HG03460 (cell line): ENCODE measurements at regions not wholly inside any gene's neighbourhood (a gene's known extent, or its start where the extent isn't known, plus 50 kb on each side); places are given as distances from the start of the nearest gene placed in this dataset.
"Not testable (repeated sequence)": the region's sequence is repeated elsewhere in the genome, so short reads cannot be mapped to it uniquely, and the experiment has no call there.

Experiments used
- ATAC-seq: cut with Tn5 transposase; IDR thresholded peaks from one replicate; pipeline ENCODE4 v1.9.1; 2021; ENCODE audit not compliant: unreplicated experiment

DNA sequence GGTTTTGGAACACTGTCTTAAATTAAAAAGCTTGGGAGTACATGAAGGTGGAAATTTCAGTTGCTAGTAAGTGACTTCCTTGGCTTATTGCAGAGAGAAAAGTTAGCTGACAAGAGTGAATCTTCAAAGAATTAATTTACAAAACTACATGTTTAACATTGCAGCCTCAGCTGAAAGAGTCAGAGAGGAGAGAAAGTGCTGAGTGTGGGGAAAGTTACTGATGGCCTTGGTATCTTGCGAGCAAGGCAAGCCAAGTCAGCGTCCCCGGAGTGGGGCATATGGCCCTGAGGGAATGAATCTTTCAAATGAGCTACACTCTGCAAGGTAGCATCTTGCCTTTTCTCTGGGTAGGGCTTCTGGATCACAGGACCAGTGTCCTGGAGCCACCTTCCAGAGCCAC, 131.3 kb downstream of the LPIN1 start:
- no peak for ATAC-seq

DNA sequence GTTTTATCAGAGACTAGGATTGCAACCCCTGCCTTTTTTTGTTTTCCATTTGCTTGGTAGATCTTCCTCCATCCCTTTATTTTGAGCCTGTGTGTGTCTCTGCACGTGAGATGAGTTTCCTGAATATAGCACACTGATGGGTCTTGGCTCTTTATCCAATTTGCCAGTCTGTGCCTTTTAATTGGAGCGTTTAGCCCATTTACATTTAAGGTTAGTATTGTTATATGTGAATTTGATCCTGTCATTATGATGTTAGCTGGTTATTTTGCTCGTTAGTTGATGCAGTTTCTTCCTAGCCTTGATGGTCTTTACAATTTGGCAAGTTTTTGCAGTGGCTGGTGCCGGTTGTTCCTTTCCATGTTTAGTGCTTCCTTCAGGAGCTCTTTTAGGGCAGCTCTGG, 138.8 kb downstream of the LPIN1 start:
- not testable (repeated sequence) for ATAC-seq

DNA sequence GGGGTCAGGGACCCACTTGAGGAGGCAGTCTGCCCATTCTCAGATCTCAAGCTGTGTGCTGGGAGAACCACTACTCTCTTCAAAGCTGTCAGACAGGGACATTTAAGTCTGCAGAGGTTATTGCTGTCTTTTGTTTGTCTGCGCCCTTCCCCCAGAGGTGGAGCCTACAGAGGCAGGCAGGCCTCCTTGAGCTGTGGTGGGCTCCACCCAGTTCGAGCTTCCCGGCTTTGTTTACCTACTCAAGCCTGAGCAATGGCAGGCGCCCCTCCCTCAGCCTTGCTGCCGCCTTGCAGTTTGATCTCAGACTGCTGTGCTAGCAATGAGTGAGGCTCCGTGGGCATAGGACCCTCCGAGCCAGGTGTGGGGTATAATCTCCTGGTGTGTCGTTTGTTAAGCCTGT, 140.5 kb downstream of the LPIN1 start:
- ATAC-seq, result not testable (repeated sequence)

DNA sequence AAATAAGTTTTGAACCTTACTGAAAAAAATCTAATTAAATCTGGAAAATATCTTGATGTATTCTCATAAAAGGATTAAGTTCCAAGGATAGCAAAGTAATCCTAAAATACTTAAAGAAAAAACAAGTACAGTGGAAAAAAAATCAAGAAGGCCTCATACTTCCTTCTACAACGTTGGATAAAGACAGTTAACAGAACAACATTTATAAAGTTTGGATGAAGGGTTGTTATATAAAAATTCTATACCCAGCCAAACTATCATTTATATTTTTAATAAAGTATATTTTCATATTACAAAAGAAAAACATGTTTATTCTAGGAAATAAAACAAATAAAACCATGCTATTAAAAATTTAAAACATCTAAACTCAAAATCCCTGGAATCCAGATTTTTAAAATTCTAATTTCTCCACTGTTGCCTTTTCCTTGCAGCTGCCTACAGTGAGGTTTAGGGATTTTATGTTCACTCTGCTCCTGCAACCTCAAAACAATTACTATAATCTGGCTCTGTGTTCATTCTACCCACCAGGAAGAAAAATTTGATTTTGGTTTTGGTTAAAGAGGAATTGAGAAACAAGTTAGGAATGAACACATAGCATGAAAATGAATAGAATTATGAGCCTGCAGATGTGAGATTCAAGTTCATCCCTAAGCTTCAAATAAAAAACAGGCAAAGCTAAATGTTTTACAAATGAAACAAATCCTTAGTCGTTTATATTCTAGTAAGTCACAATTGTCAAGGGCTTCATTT, 142.8 kb downstream of the LPIN1 start:
- ATAC-seq, result no peak

DNA sequence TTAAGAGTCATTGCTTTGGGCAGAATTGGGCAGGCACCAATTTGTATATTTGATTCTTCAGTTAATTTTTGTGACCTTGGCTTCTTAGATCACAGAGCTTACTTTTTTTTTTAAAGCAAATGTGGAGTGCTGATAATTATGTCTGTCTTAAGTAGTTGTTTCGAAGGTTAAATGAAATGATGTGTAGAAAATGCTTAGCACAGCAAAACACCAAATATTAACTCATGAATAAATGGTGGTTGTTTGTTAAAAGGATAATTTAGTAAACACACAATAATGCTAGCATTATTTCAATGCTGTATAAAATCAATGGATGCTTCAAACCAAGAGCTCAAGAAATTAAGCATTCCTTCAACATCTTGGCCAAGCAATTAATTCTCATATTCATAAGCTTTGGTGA, 143.4 kb downstream of the LPIN1 start:
- ATAC-seq, result no peak

DNA sequence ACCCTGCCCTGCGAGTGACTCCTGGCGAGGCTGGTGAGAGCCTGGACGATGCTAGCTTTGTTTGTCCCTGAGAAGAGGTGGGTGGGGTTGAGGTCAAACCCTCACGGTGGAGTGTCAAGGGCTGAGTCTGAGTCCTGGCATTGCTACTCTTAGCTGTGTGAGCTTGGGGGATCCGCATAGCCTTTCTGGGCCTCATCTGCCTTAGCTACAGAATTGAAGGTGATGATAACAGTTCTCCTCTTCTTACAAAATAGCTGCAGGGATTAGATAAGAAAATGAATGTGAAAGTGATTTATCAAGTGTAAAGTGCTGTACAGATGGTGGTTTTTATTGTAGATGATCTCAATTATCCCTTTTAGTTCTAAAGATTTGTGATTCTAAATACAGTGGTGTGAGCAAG, 144.6 kb downstream of the LPIN1 start:
- ATAC-seq, result no peak

DNA sequence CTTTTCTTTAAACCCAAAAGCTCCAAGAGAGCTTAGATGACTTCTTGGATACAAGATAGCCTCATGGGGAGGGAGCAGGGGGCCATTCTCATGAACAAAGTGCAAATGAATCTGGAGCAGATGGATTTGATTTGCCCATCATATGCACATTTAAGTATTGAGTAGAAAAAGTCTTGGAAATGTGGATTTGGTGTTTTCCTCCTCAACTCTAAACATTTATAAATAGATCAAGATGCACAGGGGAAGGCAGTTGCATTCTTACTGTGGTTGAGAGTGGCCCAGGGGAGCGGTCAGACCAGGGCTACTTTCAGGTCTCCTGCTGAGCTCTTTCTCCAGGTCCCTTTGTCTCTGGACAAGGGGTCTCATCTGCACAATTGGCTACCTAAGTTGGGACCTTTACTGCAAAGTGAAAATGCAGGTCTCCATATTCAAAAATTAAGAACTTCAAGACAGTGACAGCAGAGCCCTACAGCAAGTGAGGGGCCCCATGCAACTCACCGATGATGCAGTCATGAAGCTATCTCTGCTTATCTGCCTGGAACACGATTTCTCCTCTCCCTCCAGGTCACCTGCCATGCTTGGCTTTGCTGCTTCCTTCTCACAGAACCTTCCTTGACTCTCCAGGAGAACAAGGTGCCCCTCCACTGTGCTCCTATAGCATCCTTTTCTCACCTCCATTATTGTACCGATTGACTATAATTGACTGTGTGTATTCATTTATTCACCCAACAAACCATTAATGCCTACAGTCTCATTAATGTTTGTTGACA, 145.4 kb downstream of the LPIN1 start:
- ATAC-seq, result no peak

DNA sequence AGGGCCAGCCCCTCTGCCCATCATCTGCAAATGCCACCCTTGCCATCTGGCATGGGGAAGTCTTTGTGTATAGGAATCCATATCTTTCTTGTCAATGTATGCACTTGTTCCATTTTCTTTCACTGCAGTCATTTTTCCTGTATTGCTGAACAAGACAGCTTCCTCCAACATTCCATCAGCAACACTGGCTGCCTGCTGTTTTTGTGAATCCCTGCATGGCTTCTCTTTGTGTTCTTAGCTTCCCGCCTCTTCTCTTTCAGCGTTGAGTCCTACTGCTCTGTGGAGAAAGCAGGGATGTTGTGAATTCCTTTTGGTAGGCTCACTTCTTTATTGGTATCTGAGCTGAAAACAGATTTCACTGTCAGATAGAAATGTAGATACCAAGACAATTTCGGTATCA, 150.0 kb downstream of the LPIN1 start:
- ATAC-seq, result no peak

DNA sequence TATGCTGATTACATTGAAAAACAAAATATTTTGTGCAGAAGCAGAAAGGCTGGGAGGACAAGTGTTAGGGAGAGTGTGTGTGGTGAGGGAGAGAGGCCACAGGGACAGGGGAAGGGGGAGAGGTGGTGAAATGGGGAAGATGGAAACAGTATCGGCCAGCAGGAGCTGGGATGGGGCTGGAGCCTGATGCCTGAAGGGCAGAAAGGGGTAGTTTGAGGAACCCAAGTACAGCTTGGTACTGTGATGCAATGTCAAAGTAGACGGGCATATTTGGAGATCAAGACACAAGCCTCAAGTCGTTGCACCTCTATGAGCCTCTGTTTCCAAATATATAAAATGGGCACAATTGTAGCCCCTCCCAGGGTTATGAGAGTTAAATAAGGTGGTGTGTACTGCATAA, 152.1 kb downstream of the LPIN1 start:
- no peak for ATAC-seq

DNA sequence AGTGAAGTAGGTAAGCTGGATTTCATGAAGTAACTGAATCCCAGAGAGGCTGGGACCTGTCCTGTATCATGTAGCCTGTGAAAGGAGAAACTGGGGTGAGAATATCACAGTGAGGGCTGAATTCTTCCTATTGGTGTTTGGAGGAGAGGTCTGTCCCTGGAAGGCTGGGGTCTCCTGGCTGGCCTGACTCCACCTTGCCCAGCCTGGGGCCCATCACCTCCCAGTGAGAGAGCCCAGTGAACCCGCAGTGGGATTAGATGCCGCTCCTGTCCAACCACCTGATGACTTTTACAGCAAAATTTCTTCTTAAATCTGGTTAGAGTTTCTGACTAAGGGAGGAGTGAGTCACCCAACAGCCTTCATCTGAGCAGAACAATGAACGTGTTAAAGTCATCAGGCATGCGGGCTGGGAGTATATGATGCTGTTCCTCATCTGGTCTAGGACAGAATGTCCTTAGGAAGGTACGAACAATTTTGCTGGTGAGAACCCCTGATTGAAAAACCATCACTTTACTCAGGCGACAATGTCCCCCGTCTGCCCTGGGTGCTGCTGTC, 152.9 kb downstream of the LPIN1 start:
- ATAC-seq, result no peak

DNA sequence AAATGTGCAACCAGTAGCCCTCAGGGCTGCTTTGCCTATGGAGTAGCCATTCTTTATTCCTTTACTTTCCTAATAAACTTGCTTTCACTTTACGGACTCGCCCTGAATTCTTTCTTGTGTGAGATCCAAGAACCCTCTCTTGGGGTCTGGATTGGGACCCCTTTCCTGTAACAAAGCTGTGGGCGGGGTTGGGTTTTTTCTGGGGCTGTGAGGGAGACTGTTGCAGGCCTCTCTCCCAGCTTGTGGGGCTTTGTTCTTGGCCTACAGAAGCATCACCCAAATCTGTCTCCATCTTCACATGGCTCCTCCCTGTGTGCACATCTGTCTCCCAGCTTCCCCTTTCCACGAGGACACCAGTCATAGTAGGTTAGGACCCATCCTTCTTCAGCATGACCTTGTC, 154.5 kb downstream of the LPIN1 start:
- ATAC-seq, result not testable (repeated sequence)

DNA sequence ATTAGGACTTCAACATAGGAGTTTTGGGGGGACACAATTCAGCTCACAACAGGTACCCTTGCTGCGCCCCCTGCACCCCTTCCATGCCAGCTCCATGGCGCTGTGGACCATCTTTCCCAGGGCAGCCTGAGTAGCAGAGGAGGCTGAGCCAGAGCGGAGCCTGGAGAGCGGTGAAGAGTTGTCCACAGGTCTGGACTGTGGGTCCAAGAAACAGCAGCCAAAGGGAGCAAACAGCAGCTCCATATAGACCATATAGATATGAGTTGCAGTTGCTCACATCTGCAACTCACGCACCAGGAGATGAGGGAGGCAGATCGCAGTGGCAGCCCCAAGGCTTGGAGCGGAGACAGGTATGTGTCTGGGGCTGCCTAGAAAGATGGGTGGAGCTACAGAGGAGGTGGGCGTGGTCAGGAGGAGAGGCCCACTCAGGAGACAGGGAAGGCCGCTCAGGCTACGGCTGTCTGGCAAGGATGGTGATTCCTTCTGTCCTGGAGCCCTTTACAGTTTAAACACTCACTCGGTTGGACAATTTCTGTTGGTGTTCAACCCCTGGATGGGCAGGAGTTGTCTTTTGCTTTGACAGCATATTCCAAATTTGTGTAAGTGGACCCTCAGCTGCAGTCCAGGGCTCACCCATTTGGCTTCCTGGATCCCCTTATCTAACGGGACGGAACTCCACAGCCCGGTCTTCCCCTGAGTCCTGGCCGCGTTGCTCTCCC, 155.1 kb downstream of the LPIN1 start:
- ATAC-seq, result no peak

DNA sequence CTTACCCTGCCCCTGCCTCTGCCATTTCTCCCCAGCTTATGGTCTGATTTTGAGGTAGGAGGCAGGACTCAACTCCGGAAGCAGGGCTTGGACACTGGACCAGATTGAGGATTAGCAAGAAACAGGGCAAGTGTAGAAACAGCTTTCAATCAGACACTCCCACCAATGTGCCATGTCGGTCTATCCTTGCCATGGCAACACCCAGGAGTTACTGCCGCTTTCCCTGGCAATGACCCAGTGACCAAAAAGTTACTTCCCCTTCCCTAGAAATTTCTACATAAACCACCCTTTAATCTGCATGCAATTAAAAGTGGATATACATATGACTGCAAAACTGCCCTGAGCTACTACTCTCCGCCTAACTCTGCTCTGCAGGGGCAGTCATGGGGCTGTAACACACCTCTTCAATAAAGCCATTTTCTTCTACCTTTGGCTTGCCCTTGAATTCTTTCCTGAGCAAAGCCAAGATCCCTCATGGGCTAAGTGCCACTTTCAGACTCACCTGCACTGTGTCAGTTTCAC, 156.7 kb downstream of the LPIN1 start:
- ATAC-seq, result no peak

DNA sequence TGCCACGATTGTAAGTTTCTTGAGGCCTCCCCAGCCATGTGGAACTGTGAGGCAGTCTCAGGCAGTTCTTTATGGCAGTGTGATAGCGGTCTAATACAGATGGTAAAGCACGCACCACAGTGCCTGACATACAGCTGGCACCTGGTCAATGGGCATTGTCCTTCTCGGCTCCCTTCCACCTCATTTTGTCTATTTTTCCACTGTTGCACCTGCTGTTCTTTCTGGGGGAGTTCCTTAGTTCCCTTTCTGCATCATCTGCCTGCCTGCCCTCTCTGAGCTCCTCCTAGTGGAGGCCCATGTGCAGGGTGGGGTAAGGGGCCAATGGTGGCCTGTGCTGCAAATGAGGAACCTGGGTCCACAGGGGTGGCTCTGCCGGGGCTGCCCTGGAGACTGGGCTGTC, 157.6 kb downstream of the LPIN1 start:
- ATAC-seq, result no peak

DNA sequence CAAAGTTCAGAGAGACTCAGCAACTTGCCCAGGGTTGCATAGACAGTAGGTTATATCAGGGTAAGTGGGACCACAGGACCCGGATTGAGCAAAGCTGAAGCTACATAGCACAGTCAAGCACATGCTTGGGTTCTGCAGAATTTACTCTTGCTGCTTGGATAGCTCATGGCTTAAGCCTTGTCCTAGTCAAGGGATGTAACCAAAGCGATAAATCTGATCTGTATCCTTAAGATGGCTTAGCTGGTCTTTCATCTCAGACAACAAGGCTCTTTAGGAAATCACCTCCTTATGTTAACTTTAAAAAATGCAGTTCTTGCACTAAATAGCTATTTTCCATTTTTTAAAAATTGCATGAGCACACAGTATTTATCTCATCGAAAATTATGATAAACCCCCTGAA, 158.5 kb downstream of the LPIN1 start:
- ATAC-seq, result no peak

DNA sequence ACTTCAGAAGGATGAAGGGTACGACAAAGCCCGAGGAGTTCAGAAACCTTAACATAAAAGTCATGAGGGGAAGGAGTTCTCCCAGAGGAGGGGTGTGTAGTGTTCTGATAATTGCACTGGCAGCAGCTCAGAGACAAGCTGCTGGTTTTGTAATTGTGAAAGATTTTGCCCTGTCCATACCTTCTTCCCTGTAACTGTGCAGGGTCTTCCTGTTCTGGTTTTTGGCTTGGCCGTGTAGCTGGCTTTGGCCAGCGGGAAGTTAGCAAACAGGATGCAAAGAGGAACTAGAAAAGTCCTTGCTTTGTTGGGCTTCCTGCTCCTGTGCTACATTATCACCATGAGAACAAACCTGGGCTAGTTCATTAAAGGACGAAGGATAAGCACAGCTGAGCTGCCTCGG, 160.8 kb downstream of the LPIN1 start:
- no peak for ATAC-seq

DNA sequence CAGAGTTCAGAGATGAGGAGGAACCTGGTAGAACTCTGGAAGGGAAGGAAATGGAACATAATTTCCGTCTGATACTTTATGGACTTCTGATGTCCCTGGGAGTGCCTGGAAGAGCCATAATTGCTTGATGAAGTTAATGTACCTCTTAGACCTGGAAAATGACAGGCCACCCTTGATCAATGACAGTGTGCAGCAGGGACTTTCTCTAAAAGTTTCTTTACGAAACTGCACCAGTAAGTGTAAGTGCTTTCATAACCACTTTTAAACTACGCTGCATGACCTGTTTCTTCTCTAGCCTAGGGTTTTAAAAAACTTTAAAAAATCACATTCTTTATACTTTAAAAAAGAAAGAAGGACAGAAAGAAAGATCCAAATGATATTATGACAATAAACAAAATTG, 164.5 kb downstream of the LPIN1 start:
- ATAC-seq, result no peak

DNA sequence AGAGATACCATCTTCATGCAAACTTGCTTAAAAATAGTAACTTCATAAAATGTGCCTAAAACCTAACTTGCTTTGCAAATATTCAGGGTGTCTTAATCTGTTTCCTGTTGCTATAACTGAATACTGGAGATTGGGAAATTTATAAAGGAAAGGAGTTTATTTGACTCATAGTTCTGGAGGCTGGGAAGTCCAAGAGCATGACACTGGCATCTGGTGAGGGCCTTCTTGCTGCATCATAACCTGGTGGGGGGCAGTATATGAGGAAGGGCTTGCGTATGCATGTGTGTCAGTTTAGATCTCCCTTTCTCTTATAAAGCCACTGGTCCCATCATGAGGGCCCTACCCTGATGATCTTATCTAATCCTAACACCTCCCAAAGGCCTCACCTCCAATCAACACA, 166.5 kb downstream of the LPIN1 start:
- ATAC-seq, result no peak

DNA sequence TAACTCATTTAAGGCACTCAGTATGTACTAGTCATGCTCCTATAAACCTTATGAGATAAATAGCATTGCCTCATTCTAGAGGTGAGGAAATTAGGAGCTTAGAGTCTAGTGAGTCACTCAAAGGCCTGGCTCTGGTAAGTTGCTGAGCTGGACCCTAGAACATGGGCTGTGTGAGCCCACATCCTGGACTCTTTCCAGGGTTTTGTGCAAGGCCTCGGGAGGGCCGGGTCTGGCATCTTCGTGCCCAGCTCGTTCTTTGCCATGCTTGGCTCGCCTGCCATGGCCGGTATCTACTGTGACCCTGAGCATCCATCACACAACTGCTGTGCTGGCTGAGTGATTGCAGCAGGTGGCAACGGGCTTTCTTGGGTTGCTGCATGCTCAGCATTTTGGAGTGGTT, 168.0 kb downstream of the LPIN1 start:
- ATAC-seq, result no peak

DNA sequence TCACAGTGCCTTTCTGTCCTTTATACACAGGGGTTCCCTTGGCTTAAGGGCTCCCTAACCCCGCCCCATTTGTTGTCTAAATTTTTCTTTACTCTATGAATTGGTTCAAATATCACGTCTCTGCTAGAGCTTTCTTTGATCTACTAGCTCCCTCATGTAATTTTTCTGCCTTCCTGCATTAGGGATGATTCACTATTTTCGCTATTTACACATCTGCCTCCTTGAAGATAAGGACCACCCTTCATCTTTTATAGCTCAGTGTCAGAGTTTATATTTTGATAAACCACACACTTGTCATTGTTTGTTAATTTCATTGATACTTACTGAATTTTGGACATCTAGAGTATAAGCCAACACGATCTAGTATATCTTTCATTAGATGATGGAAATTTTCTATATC, 169.2 kb downstream of the LPIN1 start:
- no peak for ATAC-seq

DNA sequence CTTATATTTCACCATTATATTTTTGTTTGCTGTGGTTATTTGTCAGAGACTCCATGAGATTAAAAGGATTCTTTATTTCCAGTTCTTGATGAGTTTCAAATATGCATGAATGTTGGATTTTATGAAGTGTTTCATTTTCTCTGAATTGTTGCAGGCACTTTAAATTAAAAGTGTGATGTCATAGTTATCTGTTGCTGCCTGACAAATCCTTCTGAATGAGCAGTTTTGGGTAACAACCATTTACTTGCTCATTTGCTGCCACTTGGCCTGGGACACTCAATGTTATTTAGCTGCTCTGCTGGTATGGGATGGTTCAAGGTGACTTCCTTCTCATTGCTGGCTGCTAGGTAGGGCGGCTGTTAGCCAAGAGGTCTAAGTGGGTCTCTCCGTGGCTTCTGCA, 173.5 kb downstream of the LPIN1 start:
- ATAC-seq, result no peak
